Naive thymus-derived CD8-positive, alpha-beta T cell (primary cell): ENCODE measurements at regions not wholly inside any gene's neighbourhood (a gene's known extent, or its start where the extent isn't known, plus 50 kb on each side); places are given as distances from the start of the nearest gene placed in this dataset.
"Not testable (repeated sequence)": the region's sequence is repeated elsewhere in the genome, so short reads cannot be mapped to it uniquely, and the experiment has no call there.

Source experiments
- ATAC-seq, 2 donors: fragments of 150-1000 bp; cut with Tn5 transposase in 1 of 2; sonication (Bioruptor Pico), chemical (Tn5 transposase) in 1 of 2; 1 replicate in 1 of 2; 2 replicates in 1 of 2; pipeline ENCODE4 v1.10.0; 2021; ENCODE audit warnings: mild to moderate bottlenecking in 2 of 2, moderate library complexity in 2 of 2
- POLR2A ChIA-PET: fragments of 350-600 bp; sonication (Branson Sonifier 250); formaldehyde crosslinking; loops from one replicate; lab custom pipeline; 2021; ENCODE audit warnings: antibody characterized with exemption; lab: Charles Lee
- DNase-seq, 10 donors: peaks; one replicate each; pipeline versions ENCODE4 v3.0.0 to v3.0.0-alpha.2; 2020 to 2022
- H3K27ac Mint-ChIP-seq, 10 donors: one replicate each; pipeline ENCODE4 v1.8.0; 2020 to 2022; ENCODE audit warnings: mild to moderate bottlenecking in 10 of 10, mixed read lengths in 10 of 10, moderate library complexity in 4 of 10, inconsistent platforms in 1 of 10
- H3K27me3 Mint-ChIP-seq, 5 donors: one replicate each; pipeline ENCODE4 v1.8.0; 2021 to 2022; ENCODE audit warnings: mixed read lengths in 5 of 5
- H3K36me3 Mint-ChIP-seq, 3 donors: one replicate each; pipeline ENCODE4 v1.8.0; 2020 to 2022; ENCODE audit warnings: mixed read lengths in 3 of 3, mild to moderate bottlenecking in 2 of 3, inconsistent platforms in 1 of 3
- H3K4me1 Mint-ChIP-seq, 4 donors: one replicate each; pipeline ENCODE4 v1.8.0; 2021 to 2022; ENCODE audit warnings: mixed read lengths in 4 of 4
- H3K4me3 Mint-ChIP-seq, 10 donors: one replicate each; pipeline ENCODE4 v1.8.0; 2020 to 2022; ENCODE audit warnings: mild to moderate bottlenecking in 10 of 10, mixed read lengths in 10 of 10, moderate library complexity in 6 of 10, inconsistent platforms in 1 of 10
- H3K9me3 Mint-ChIP-seq, 9 donors: one replicate each; pipeline ENCODE4 v1.8.0; 2020 to 2022; ENCODE audit warnings: mixed read lengths in 9 of 9, mild to moderate bottlenecking in 3 of 9, inconsistent platforms in 1 of 9, moderate library complexity in 1 of 9

- Mint-ChIP-seq H3K27ac (no peak overlapping the region), H3K27me3 (peaks cover 0 to 10% (median 2%) of the 10 kb centered on the region in 5 donors), H3K4me1 (no peaks in the 10 kb centered on the region), H3K9me3 (peaks cover 0 to 15% (median 3%) of the 10 kb centered on the region in 9 donors), H3K36me3 (no peaks in the 10 kb centered on the region), H3K4me3 (no peak overlapping the region)
- DNase-seq (no peak), ATAC-seq (no peak)
- POLR2A ChIA-PET = no interaction called here
These were observed 975.1 kb downstream of the AACS start for GRCh38 chr12:126040307-126040706.

GRCh38 chr12:126042286-126042685, 977.1 kb downstream of the AACS start:
- DNase-seq (no peak), ATAC-seq (no peak)
- no peak overlapping the region for H3K4me3 Mint-ChIP-seq
- H3K27me3 Mint-ChIP-seq = peaks cover 0 to 10% (median 2%) of the 10 kb centered on the region in 5 donors
- H3K4me1 Mint-ChIP-seq = no peaks in the 10 kb centered on the region
- POLR2A ChIA-PET = no interaction called here
- H3K27ac Mint-ChIP-seq = no peak overlapping the region
- no peaks in the 10 kb centered on the region for H3K36me3 Mint-ChIP-seq
- peaks cover 0 to 21% (median 3%) of the 10 kb centered on the region in 9 donors for H3K9me3 Mint-ChIP-seq

GRCh38 chr12:126049501-126049900, 984.3 kb downstream of the AACS start:
- H3K4me1 Mint-ChIP-seq, ATAC-seq, H3K36me3 Mint-ChIP-seq, H3K27me3 Mint-ChIP-seq, DNase-seq, H3K4me3 Mint-ChIP-seq, H3K27ac Mint-ChIP-seq, POLR2A ChIA-PET: not testable (repeated sequence)
- peaks cover 0 to 21% (median 9%) of the 10 kb centered on the region in 9 donors for H3K9me3 Mint-ChIP-seq

GRCh38 chr12:126051611-126052107, 986.4 kb downstream of the AACS start:
- Mint-ChIP-seq H3K4me1 (no peaks in the 10 kb centered on the region), H3K4me3 (no peak overlapping the region), H3K9me3 (peaks cover 0 to 17% (median 9%) of the 10 kb centered on the region in 9 donors), H3K27me3 (peaks cover 0 to 5% (median 0%) of the 10 kb centered on the region in 5 donors), H3K27ac (no peak overlapping the region), H3K36me3 (peaks cover 0 to 4% (median 0%) of the 10 kb centered on the region in 3 donors)
- POLR2A ChIA-PET = no interaction called here
- no peak for DNase-seq
- ATAC-seq = no peak

- no peaks in the 10 kb centered on the region for H3K4me1 Mint-ChIP-seq
- DNase-seq = no peak
- no peaks in the 10 kb centered on the region for H3K36me3 Mint-ChIP-seq
- no peak overlapping the region for H3K4me3 Mint-ChIP-seq
- no peak for ATAC-seq
- H3K27me3 Mint-ChIP-seq = peaks cover 0 to 7% (median 0%) of the 10 kb centered on the region in 5 donors
- H3K9me3 Mint-ChIP-seq = peaks cover 0 to 6% (median 2%) of the 10 kb centered on the region in 9 donors
- H3K27ac Mint-ChIP-seq = no peak overlapping the region
- POLR2A ChIA-PET = no interaction called here
These were observed 990.3 kb downstream of the AACS start for GRCh38 chr12:126055521-126055920.

GRCh38 chr12:126061777-126062176, 996.5 kb downstream of the AACS start:
- ATAC-seq (no peak), DNase-seq (no peak)
- Mint-ChIP-seq H3K9me3 (peaks cover 0 to 10% (median 0%) of the 10 kb centered on the region in 9 donors), H3K27me3 (peaks cover 0 to under 1% (median 0%) of the 10 kb centered on the region in 5 donors), H3K4me1 (no peaks in the 10 kb centered on the region), H3K36me3 (no peaks in the 10 kb centered on the region), H3K27ac (no peak overlapping the region), H3K4me3 (no peak overlapping the region)
- POLR2A ChIA-PET = no interaction called here

GRCh38 chr12:126064028-126064427, 998.8 kb downstream of the AACS start:
- no peak for DNase-seq
- Mint-ChIP-seq H3K27me3 (no peaks in the 10 kb centered on the region), H3K27ac (no peak overlapping the region), H3K36me3 (no peaks in the 10 kb centered on the region), H3K9me3 (peaks cover 0 to 9% (median 0%) of the 10 kb centered on the region in 9 donors), H3K4me3 (no peak overlapping the region), H3K4me1 (no peaks in the 10 kb centered on the region)
- POLR2A ChIA-PET = no interaction called here
- no peak for ATAC-seq

- Mint-ChIP-seq H3K36me3 (peaks cover 0 to 5% (median 3%) of the 10 kb centered on the region in 3 donors), H3K27ac (no peak overlapping the region), H3K4me3 (no peak overlapping the region), H3K9me3 (peaks cover 10 to 23% (median 13%) of the 10 kb centered on the region in 9 donors), H3K4me1 (no peaks in the 10 kb centered on the region), H3K27me3 (peaks cover 0 to 1% (median 0%) of the 10 kb centered on the region in 5 donors)
- no peak for DNase-seq
- POLR2A ChIA-PET = no interaction called here
- ATAC-seq = no peak
These were observed 1002.5 kb downstream of the AACS start for GRCh38 chr12:126067626-126068329.

- no peaks in the 10 kb centered on the region for H3K4me1 Mint-ChIP-seq
- DNase-seq (peak in 1 of 10 donors; percentile 5), ATAC-seq (no peak)
- H3K4me3 Mint-ChIP-seq = no peak overlapping the region
- H3K27ac Mint-ChIP-seq = no peak overlapping the region
- POLR2A ChIA-PET = no interaction called here
- H3K9me3 Mint-ChIP-seq = peaks cover 10 to 23% (median 13%) of the 10 kb centered on the region in 9 donors
- peaks cover 0 to 1% (median 0%) of the 10 kb centered on the region in 5 donors for H3K27me3 Mint-ChIP-seq
- H3K36me3 Mint-ChIP-seq = peaks cover 0 to 5% (median 3%) of the 10 kb centered on the region in 3 donors
These were observed 1004.4 kb downstream of the AACS start for GRCh38 chr12:126069549-126070165.

- POLR2A ChIA-PET = no interaction called here
- H3K9me3 Mint-ChIP-seq = peaks cover 0 to 16% (median 2%) of the 10 kb centered on the region in 9 donors
These were observed 1011.3 kb downstream of the AACS start for GRCh38 chr12:126076515-126076914.

GRCh38 chr12:126083926-126084325, 1018.7 kb downstream of the AACS start:
- POLR2A ChIA-PET = no interaction called here
- ATAC-seq (no peak), DNase-seq (no peak)
- Mint-ChIP-seq H3K36me3 (no peaks in the 10 kb centered on the region), H3K4me1 (no peaks in the 10 kb centered on the region), H3K27ac (no peak overlapping the region), H3K4me3 (no peak overlapping the region), H3K27me3 (peaks cover 0 to 6% (median 2%) of the 10 kb centered on the region in 5 donors), H3K9me3 (peaks cover 0 to 14% (median 9%) of the 10 kb centered on the region in 9 donors)

More at GRCh38 chr12:126076515-126076914, 1011.3 kb downstream of the AACS start:
- H3K27ac Mint-ChIP-seq = no peak overlapping the region
- H3K4me1 Mint-ChIP-seq = no peaks in the 10 kb centered on the region
- ATAC-seq = no peak
- H3K27me3 Mint-ChIP-seq = peaks cover 0 to 13% (median 0%) of the 10 kb centered on the region in 5 donors
- H3K36me3 Mint-ChIP-seq = no peaks in the 10 kb centered on the region
- no peak for DNase-seq
- no peak overlapping the region for H3K4me3 Mint-ChIP-seq

- Mint-ChIP-seq H3K4me3 (no peak overlapping the region), H3K4me1 (no peaks in the 10 kb centered on the region), H3K36me3 (no peaks in the 10 kb centered on the region), H3K9me3 (peaks cover 0 to 15% (median 9%) of the 10 kb centered on the region in 9 donors), H3K27me3 (peaks cover 0 to 4% (median under 1%) of the 10 kb centered on the region in 5 donors), H3K27ac (no peak overlapping the region)
- DNase-seq (no peak), ATAC-seq (no peak)
- POLR2A ChIA-PET = no interaction called here
These were observed 1019.2 kb downstream of the AACS start for GRCh38 chr12:126084480-126084879.

- ATAC-seq (no peak), DNase-seq (no peak)
- no peaks in the 10 kb centered on the region for H3K36me3 Mint-ChIP-seq
- H3K4me3 Mint-ChIP-seq = no peak overlapping the region
- no peak overlapping the region for H3K27ac Mint-ChIP-seq
- H3K27me3 Mint-ChIP-seq = peaks cover 0 to 4% (median 0%) of the 10 kb centered on the region in 5 donors
- peaks cover 0 to 21% (median 12%) of the 10 kb centered on the region in 9 donors for H3K9me3 Mint-ChIP-seq
- H3K4me1 Mint-ChIP-seq = no peaks in the 10 kb centered on the region
- POLR2A ChIA-PET = no interaction called here
These were observed 1021.0 kb downstream of the AACS start for GRCh38 chr12:126086242-126086641.
